Thyroid gland (tissue), 4 donors: ENCODE measurements at regions not wholly inside any gene's neighbourhood (a gene's known extent, or its start where the extent isn't known, plus 50 kb on each side); places are given as distances from the start of the nearest gene placed in this dataset.

ENCODE experiments used
- CTCF ChIP-seq, 6 experiments: fragments of 200-600 bp in 3 of 6; fragments of 450-650 bp in 3 of 6; sonication (generic) in 3 of 6; IDR thresholded peaks; one replicate each; pipeline ENCODE4 v1.5.1; 2016 to 2019; ENCODE audit warnings: antibody characterized with exemption in 6 of 6, mild to moderate bottlenecking in 2 of 6, inconsistent platforms in 1 of 6, moderate library complexity in 1 of 6
- POLR2A ChIP-seq, 2 donors: fragments of 450-650 bp; IDR thresholded peaks; one replicate each; pipeline ENCODE4 v1.6.1; 2017; ENCODE audit warnings: antibody characterized with exemption in 2 of 2, mild to moderate bottlenecking in 2 of 2, moderate library complexity in 1 of 2

- TF ChIP-seq CTCF (IDR thresholded peaks at IDR 0.05) (no peak), POLR2A (IDR thresholded peaks at IDR 0.05) (no peak)
Observed at GRCh38 chr4:132614682-132615081, 534.4 kb upstream of the PCDH10 start.
